HepG2 (cell line): ENCODE measurements at regions not wholly inside any gene's neighbourhood (a gene's known extent, or its start where the extent isn't known, plus 50 kb on each side); places are given as distances from the start of the nearest gene placed in this dataset.

Experiments used
- ATAC-seq: fragments of 200-7000 bp; cut with Tn5 transposase; 3 replicates; pipeline ENCODE4 v1.9.1; 2020; ENCODE audit warnings: mild to moderate bottlenecking, moderate library complexity
- BruUV-seq: library from RNA; stranded (reverse); fragments of 400-500 nt; replicated peaks from 2 replicates; lab custom pipeline; 2021; lab: Mats Ljungman, UMichigan
- CTCF ChIA-PET: fragments of 300-600 bp; formaldehyde crosslinking; extraction: SDS; loops from one replicate; lab custom pipeline; 2021; ENCODE audit warnings: low total read pairs, inconsistent platforms, low intra/inter-chr PET ratio; lab: Yijun Ruan, JAX
- POLR2A ChIA-PET: fragments of 350-600 bp; sonication (Branson Sonifier 250); formaldehyde crosslinking; loops from one replicate; lab custom pipeline; 2020; ENCODE audit warnings: antibody characterized with exemption, inconsistent platforms; lab: Yijun Ruan, JAX
- DNase-seq: peaks from one replicate; pipeline ENCODE4 v3.0.0-alpha.2; 2015; ENCODE audit warnings: low spot score
- FAIRE-seq: peaks from 3 replicates; lab custom pipeline; 2011; peaks lifted over from hg19 to GRCh38; lab: Jason Lieb, UNC
- H2AFZ ChIP-seq: one replicate; pipeline ENCODE4 v1.6.1; 2011; ENCODE audit warnings: low read length, inconsistent platforms
- H3K27ac ChIP-seq: fragments of 300-600 bp; 3 replicates; pipeline ENCODE4 v1.8.0; 2011; ENCODE audit warnings: mixed run types, mild to moderate bottlenecking, mixed read lengths, low read length, inconsistent platforms; ENCODE audit not compliant: insufficient read depth; ENCODE audit errors: extremely low read length
- H3K27me3 ChIP-seq, 2 experiments: fragments of 200-600 bp in 1 of 2; 2 replicates in 1 of 2; 3 replicates in 1 of 2; pipeline versions ENCODE4 v1.6.0 to v1.8.0; 2011; ENCODE audit warnings: low read length in 2 of 2, mild to moderate bottlenecking in 2 of 2, moderate library complexity in 2 of 2, inconsistent platforms in 1 of 2; ENCODE audit not compliant: insufficient read depth in 2 of 2, control insufficient read depth in 1 of 2
- H3K36me3 ChIP-seq, 2 experiments: fragments of 200-600 bp in 1 of 2; replicated peaks in 1 of 2; 2 replicates in 1 of 2; 3 replicates in 1 of 2; pipeline versions ENCODE4 v1.5.1 to v1.8.0; 2011; ENCODE audit warnings: low read length in 2 of 2, inconsistent platforms in 1 of 2; ENCODE audit not compliant: insufficient read depth in 2 of 2, control insufficient read depth in 1 of 2
- H3K4me1 ChIP-seq: 2 replicates; pipeline ENCODE4 v1.5.1; 2012; ENCODE audit warnings: low read length, inconsistent platforms; ENCODE audit not compliant: insufficient read depth
- H3K4me2 ChIP-seq: 2 replicates; pipeline ENCODE4 v1.6.0; 2011; ENCODE audit warnings: low read depth, low read length, inconsistent platforms
- H3K4me3 ChIP-seq, 3 experiments: fragments of 200-600 bp in 1 of 3; sonication (generic), shearing (Covaris generic) in 1 of 3; replicated peaks in 1 of 3; 2 replicates each; pipeline ENCODE4 v1.5.1; 2011 to 2016; ENCODE audit warnings: low read length in 3 of 3, inconsistent platforms in 2 of 3, low read depth in 2 of 3, mild to moderate bottlenecking in 2 of 3, control low read depth in 1 of 3, mixed read lengths in 1 of 3; ENCODE audit not compliant: insufficient read depth in 1 of 3
- H3K79me2 ChIP-seq: one replicate; pipeline ENCODE4 v1.6.1; 2011; ENCODE audit warnings: low read length, inconsistent platforms; ENCODE audit not compliant: insufficient read depth
- H3K9ac ChIP-seq: 2 replicates; pipeline ENCODE4 v1.6.0; 2011; ENCODE audit warnings: mild to moderate bottlenecking, low read depth, low read length, inconsistent platforms; ENCODE audit not compliant: insufficient read depth
- H3K9me3 ChIP-seq: 2 replicates; pipeline ENCODE4 v1.5.1; 2012; ENCODE audit warnings: mild to moderate bottlenecking, low read length
- H4K20me1 ChIP-seq: 2 replicates; pipeline ENCODE4 v1.6.0; 2011; ENCODE audit warnings: inconsistent platforms, mild to moderate bottlenecking, low read length, moderate library complexity; ENCODE audit not compliant: insufficient read depth
- DMAP1 ChIP-seq: IDR thresholded peaks from 2 replicates; pipeline ENCODE4 v1.6.1; 2016
- GLI4 ChIP-seq: sonication (generic); formaldehyde crosslinking; IDR thresholded peaks from 2 replicates; pipeline ENCODE4 v1.5.1; 2020; ENCODE audit warnings: missing genetic modification reagents, mild to moderate bottlenecking, moderate library complexity, borderline replicate concordance
- MEIS2 ChIP-seq: sonication (generic); formaldehyde crosslinking; IDR thresholded peaks from 2 replicates; pipeline ENCODE4 v1.9.0; 2021; ENCODE audit warnings: mild to moderate bottlenecking, missing genetic modification reagents
- MXD4 ChIP-seq: IDR thresholded peaks from 2 replicates; pipeline ENCODE4 v1.6.1; 2016; ENCODE audit warnings: mild to moderate bottlenecking, missing biosample characterization, missing genetic modification reagents
- NBN ChIP-seq: fragments of 450-650 bp; conservative IDR thresholded peaks from 2 replicates; pipeline ENCODE4 v1.6.1; 2017
- PAF1 ChIP-seq: IDR thresholded peaks from 2 replicates; pipeline ENCODE4 v1.6.1; 2016; ENCODE audit warnings: missing genetic modification reagents, missing compliant biosample characterization
- PLSCR1 ChIP-seq: sonication (generic); formaldehyde crosslinking; IDR thresholded peaks from 2 replicates; pipeline ENCODE4 v1.5.0; 2020; ENCODE audit warnings: missing genetic modification reagents, mild to moderate bottlenecking, borderline replicate concordance
- PRMT3 ChIP-seq: sonication (generic); formaldehyde crosslinking; IDR thresholded peaks from 2 replicates; pipeline ENCODE4 v1.8.1; 2022; ENCODE audit warnings: low read depth, mild to moderate bottlenecking, moderate library complexity, missing genetic modification reagents, borderline replicate concordance
- SOX5 ChIP-seq: IDR thresholded peaks from 2 replicates; pipeline ENCODE4 v1.6.1; 2016; ENCODE audit warnings: borderline replicate concordance
- SPEN ChIP-seq: sonication (generic); formaldehyde crosslinking; IDR thresholded peaks from 2 replicates; pipeline ENCODE4 v1.5.1; 2020; ENCODE audit warnings: low read depth, mild to moderate bottlenecking, missing genetic modification reagents
- SRSF4 ChIP-seq: fragments of 200-400 bp; formaldehyde crosslinking; IDR thresholded peaks from one replicate; pipeline ENCODE4 v1.6.1; 2018; ENCODE audit warnings: mild to moderate bottlenecking, low read depth, low read length, moderate library complexity; ENCODE audit not compliant: poor library complexity, severe bottlenecking
- ZNF24 ChIP-seq: fragments of 450-650 bp; IDR thresholded peaks from 2 replicates; pipeline ENCODE4 v1.6.1; 2017; ENCODE audit warnings: antibody characterized with exemption, mild to moderate bottlenecking
- ZNF574 ChIP-seq: sonication (generic); formaldehyde crosslinking; IDR thresholded peaks from 2 replicates; pipeline ENCODE4 v1.4.0; 2020; ENCODE audit warnings: missing genetic modification reagents
- ZNF670 ChIP-seq: sonication (generic); formaldehyde crosslinking; IDR thresholded peaks from 2 replicates; pipeline ENCODE4 v1.8.0; 2022; ENCODE audit warnings: mild to moderate bottlenecking, missing genetic modification reagents, borderline replicate concordance
- ZNF737 ChIP-seq: sonication (generic); formaldehyde crosslinking; IDR thresholded peaks from 2 replicates; pipeline ENCODE4 v1.5.0; 2020; ENCODE audit warnings: missing genetic modification reagents, mild to moderate bottlenecking, borderline replicate concordance
- WGBS: methylation state at CpG from one replicate; pipeline ENCODE4 v1.1.6; 2017; ENCODE audit warnings: low lambda C conversion rate; 5-methylcytosine and 5-hydroxymethylcytosine counted together
- in situ Hi-C: cut with HindIII; loops from 2 replicates; pipeline ENCODE4 v1.10.0; 2017; ENCODE audit warnings: low pct_unique_long_range_greater_than_20kb; ENCODE audit not compliant: extremely low pct_ligation_motif_present
- intact Hi-C: fragments of 100-400 bp; cut with micrococcal nuclease; formaldehyde crosslinking; loops from one replicate; pipeline ENCODE4 v1.10.0; 2022; ENCODE audit not compliant: unreplicated experiment

GRCh38 chr2:34475156-34475555, 876.1 kb upstream of the FAM98A start:
- Histone ChIP-seq H3K4me1 (no peaks in the 10 kb centered on the region), H3K27me3 (no peaks in the 10 kb centered on the region), H3K36me3 (no peaks in the 10 kb centered on the region), H3K27ac (no peak overlapping the region), H4K20me1 (no peaks in the 10 kb centered on the region), H3K9ac (no peak overlapping the region), H2AFZ (no peak overlapping the region), H3K4me3 (no peak overlapping the region), H3K4me2 (no peak overlapping the region), H3K79me2 (no peaks in the 10 kb centered on the region), H3K9me3 (peaks cover 58% of the 10 kb centered on the region)
- CTCF ChIA-PET = no interaction called here
- BruUV-seq = no TSS peak
- no peak for TF ChIP-seq PRMT3 (CRISPR knock-in tag)
- TF ChIP-seq ZNF574 (CRISPR knock-in tag) = no peak
- no peak for TF ChIP-seq DMAP1 (CRISPR knock-in tag)
- no peak for TF ChIP-seq MEIS2 (CRISPR knock-in tag)
- no peak for TF ChIP-seq NBN
- no peak for TF ChIP-seq GLI4 (CRISPR knock-in tag)
- TF ChIP-seq SRSF4 = no peak
- no peak for TF ChIP-seq PAF1
- TF ChIP-seq ZNF670 (CRISPR knock-in tag) = no peak
- no peak for TF ChIP-seq SOX5 (CRISPR knock-in tag)
- no peak for TF ChIP-seq ZNF737
- no peak for TF ChIP-seq MXD4 (CRISPR knock-in tag)
- no peak for TF ChIP-seq PLSCR1 (CRISPR knock-in tag)
- no peak for TF ChIP-seq SPEN (CRISPR knock-in tag)
- TF ChIP-seq ZNF24 = no peak
- intact Hi-C loops = no loop called here
- no peak for DNase-seq
- POLR2A ChIA-PET = no interaction called here
- FAIRE-seq = no peak
- in situ Hi-C loops = no loop called here
- ATAC-seq = no peak
- WGBS = 0% methylated on average over 1 of the region's 1 CpG
